HUDEP-2 (cell line): ENCODE measurements at regions not wholly inside any gene's neighbourhood (a gene's known extent, or its start where the extent isn't known, plus 50 kb on each side); places are given as distances from the start of the nearest gene placed in this dataset.
"Not testable (repeated sequence)": the region's sequence is repeated elsewhere in the genome, so short reads cannot be mapped to it uniquely, and the experiment has no call there.

ENCODE experiments used
- DNase-seq, 76 experiments: peaks; one replicate each; lab custom pipeline; 2025; ENCODE audit not compliant: unreplicated experiment in 76 of 76; lab: John Stamatoyannopoulos, UW

GRCh38 chr2:138066139-138066806, 102.0 kb downstream of the HNMT start:
- no peak for DNase-seq

- no peak for DNase-seq
Measured at GRCh38 chr2:138066841-138067240, 102.6 kb downstream of the HNMT start.

GRCh38 chr2:138068669-138069068, 104.4 kb downstream of the HNMT start:
- DNase-seq: not testable (repeated sequence)

GRCh38 chr2:138071042-138071719, 106.9 kb downstream of the HNMT start:
- DNase-seq: not testable (repeated sequence)

- DNase-seq: no peak
Measured at GRCh38 chr2:138071720-138072719, 107.7 kb downstream of the HNMT start.

GRCh38 chr2:138078153-138078552, 113.9 kb downstream of the HNMT start:
- DNase-seq: no peak

- no peak for DNase-seq
Measured at GRCh38 chr2:138079976-138080375, 115.7 kb downstream of the HNMT start.

- DNase-seq: no peak
Measured at GRCh38 chr2:138081225-138082073, 117.2 kb downstream of the HNMT start.

- no peak for DNase-seq
Measured at GRCh38 chr2:138084206-138084605, 119.9 kb downstream of the HNMT start.

- DNase-seq: not testable (repeated sequence)
Measured at GRCh38 chr2:138085441-138085840, 121.2 kb downstream of the HNMT start.

- DNase-seq: no peak
Measured at GRCh38 chr2:138086576-138086975, 122.3 kb downstream of the HNMT start.

GRCh38 chr2:138087751-138088593, 123.7 kb downstream of the HNMT start:
- DNase-seq: no peak

GRCh38 chr2:138090330-138090729, 126.1 kb downstream of the HNMT start:
- peak in 28 of 76 experiments; percentile 1 to 63 (median 22) for DNase-seq

GRCh38 chr2:138093455-138093854, 129.2 kb downstream of the HNMT start:
- DNase-seq: no peak

- no peak for DNase-seq
Measured at GRCh38 chr2:138094031-138094430, 129.8 kb downstream of the HNMT start.

- no peak for DNase-seq
Measured at GRCh38 chr2:138095336-138095735, 131.1 kb downstream of the HNMT start.

GRCh38 chr2:138099288-138099687, 135.0 kb downstream of the HNMT start:
- not testable (repeated sequence) for DNase-seq

GRCh38 chr2:138101718-138102117, 137.4 kb downstream of the HNMT start:
- no peak for DNase-seq

- no peak for DNase-seq
Measured at GRCh38 chr2:138102664-138103063, 138.4 kb downstream of the HNMT start.
